ENCODE measurements at regions not wholly inside any gene's neighbourhood (a gene's known extent, or its start where the extent isn't known, plus 50 kb on each side); places are given as distances from the start of the nearest gene placed in this dataset.
"Not testable (repeated sequence)": the region's sequence is repeated elsewhere in the genome, so short reads cannot be mapped to it uniquely, and the experiment has no call there.

- TF ChIP-seq POLR2A (IDR thresholded peaks at IDR 0.05; ENCODE audit: low read length); GATA1 (IDR thresholded peaks at IDR 0.05; ENCODE audit: low read depth, low read length): not testable (repeated sequence)
Observed at GRCh38 chr2:199533873-199534272, 76.1 kb upstream of the SATB2 start.
